GM18505 (cell line): ENCODE measurements at regions not wholly inside any gene's neighbourhood (a gene's known extent, or its start where the extent isn't known, plus 50 kb on each side); places are given as distances from the start of the nearest gene placed in this dataset.
"Not testable (repeated sequence)": the region's sequence is repeated elsewhere in the genome, so short reads cannot be mapped to it uniquely, and the experiment has no call there.

Experiments used
- ATAC-seq: cut with Tn5 transposase; IDR thresholded peaks from one replicate; pipeline ENCODE4 v1.9.1; 2021; ENCODE audit not compliant: unreplicated experiment
- POLR2A ChIP-seq: IDR thresholded peaks from 4 replicates; pipeline ENCODE4 v1.6.1; 2011; ENCODE audit warnings: borderline replicate concordance; ENCODE audit not compliant: insufficient read depth, insufficient read length; ENCODE audit errors: extremely low read depth

- no peak for ATAC-seq
These were observed 300.2 kb upstream of the PRKD1 start for GRCh38 chr14:30227876-30228275.

GRCh38 chr14:30230719-30231118 is 303.1 kb upstream of the PRKD1 start:
- no peak for ATAC-seq
- TF ChIP-seq POLR2A = no peak

More at GRCh38 chr14:30227876-30228275, 300.2 kb upstream of the PRKD1 start:
- TF ChIP-seq POLR2A = no peak

DNA sequence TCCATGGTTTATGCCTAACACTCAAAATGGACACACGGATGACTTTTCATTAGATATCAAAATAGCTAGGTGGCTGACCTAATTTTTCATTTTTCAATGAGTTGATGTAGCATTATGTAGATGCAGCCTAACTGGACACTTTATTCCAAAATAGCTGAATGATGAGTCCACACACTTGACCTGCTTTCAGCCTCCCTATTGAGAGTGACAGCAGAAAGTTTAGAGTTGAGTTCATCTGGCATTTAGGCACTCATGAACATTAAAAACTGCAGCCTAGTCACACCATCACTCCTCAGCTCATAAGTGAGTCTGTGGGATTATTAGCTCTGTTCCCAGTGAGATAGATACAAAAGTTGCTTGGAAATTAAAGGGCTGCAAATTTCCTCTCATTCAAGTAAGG is 307.3 kb upstream of the PRKD1 start:
- no peak for ATAC-seq
- TF ChIP-seq POLR2A = no peak

DNA sequence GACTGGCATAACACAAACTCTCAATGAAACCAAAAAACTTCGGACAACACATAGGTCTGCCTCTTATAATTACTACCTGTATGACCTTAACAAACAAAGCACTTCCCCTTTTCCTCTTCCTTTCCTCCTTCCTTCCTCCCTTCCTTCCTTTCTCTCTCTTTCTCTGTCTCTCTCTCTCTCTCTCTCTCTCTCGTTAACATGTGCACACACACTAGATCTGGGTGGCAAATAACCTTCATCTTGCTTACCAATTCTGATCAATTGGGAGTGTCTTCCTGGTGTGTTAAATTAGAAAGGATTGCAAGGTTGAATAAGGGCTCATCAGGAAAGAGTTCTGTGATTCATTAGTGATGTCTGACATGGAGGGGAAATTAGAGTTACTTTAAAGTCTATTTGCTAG is 307.8 kb upstream of the PRKD1 start:
- ATAC-seq = no peak
- no peak for TF ChIP-seq POLR2A

GRCh38 chr14:30238936-30239335 is 311.3 kb upstream of the PRKD1 start:
- TF ChIP-seq POLR2A = no peak
- no peak for ATAC-seq

DNA sequence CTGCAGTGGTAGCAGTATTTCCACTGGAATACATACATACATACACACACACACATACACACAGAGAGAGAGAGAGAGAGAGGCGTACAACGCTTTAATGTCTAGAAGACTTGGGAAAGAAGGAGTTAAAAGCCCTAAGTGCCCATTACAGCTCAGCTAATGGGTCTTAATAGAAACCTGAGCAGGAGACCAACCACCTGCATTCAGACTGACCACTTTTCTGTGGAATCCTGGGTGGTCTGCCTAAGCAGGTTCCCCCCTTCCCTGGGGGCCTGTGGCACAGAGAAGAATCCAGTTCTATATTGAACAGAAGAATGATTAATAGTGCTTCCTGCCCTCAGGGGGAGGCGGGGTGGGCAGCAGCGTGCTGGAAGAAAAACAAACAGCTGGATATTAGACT is 312.4 kb upstream of the PRKD1 start:
- ATAC-seq = no peak
- TF ChIP-seq POLR2A = no peak

GRCh38 chr14:30240685-30241084 is 313.0 kb upstream of the PRKD1 start:
- ATAC-seq = no peak
- no peak for TF ChIP-seq POLR2A

DNA sequence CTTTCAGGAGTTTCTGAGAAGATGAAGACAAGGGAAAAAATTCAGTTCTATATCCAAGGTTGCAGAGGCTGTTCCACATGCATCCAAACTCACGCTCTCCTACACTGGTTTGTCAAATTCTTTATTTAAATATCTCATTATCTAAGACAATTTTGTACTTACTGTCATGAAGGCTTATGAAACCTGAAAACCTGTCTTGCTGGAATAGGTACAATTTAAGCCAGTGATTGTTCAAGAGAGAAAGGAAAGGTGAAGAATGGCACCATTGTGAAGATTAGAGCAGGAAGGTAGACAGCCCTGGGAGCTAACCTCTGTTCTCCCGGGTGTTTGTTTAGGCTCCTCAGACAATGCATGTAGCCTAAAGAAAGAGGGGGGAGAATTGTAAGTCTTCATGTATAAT is 315.1 kb upstream of the PRKD1 start:
- no peak for TF ChIP-seq POLR2A
- ATAC-seq = no peak

DNA sequence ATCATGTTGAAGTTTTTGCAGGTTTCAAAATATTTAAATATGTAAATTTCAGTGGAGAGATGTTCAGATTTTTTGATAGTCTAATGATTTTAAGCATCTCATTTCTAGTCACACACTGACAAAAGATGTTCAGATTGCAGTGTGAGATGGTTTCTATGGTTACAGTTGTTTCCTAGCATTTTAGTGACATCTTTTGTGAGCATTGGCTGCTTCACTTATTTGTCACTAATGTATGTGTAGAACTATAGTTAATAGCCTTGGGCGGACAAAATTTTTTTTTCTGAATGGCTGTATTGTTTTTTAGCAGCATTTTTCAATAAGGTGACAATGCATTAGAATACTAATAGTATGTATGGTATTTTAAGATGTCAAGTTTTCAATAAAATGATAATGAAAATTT is 315.6 kb upstream of the PRKD1 start:
- no peak for ATAC-seq
- no peak for TF ChIP-seq POLR2A

DNA sequence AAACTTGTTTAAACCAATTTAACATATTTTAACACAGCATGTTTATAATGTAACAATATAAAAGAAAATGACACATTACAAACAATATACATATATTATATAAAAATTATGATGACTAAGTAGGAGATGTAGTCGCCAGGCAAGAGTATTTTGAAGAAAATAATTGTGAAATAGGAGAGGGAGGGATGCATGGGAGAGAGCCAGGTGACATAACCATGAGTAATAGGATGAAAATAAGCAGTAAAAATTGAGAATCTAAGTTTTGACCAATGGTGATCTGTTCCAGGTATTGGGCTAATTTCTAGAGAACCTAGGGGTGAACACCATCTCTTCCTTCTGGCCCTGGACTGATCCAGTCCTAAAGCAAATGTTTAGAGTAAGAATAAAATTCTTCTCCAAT is 315.2 kb upstream of the G2E3 start:
- no peak for TF ChIP-seq POLR2A
- ATAC-seq = no peak

DNA sequence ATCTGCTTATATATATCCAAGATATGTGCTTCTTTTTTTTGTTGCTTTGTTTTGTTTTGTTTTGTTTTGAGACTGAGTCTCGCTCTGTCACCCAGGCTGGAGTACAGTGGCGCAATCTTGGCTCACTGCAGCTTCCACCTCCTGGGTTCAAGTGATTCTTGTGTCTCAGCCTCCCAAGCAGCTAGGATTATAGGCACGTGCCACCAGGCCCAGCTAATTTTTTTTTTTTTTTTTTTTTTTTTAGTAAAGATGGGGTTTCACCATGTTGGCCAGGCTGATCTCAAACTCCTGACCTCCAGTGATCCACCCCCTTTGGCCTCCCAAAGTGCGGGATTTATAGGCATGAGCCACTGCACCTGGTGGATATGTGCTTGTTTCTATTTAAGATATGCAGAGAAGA is 314.6 kb upstream of the G2E3 start:
- ATAC-seq = not testable (repeated sequence)

GRCh38 chr14:30251017-30251416 is 307.9 kb upstream of the G2E3 start:
- TF ChIP-seq POLR2A = no peak
- ATAC-seq = no peak

- no peak for ATAC-seq
- TF ChIP-seq POLR2A = no peak
These were observed 307.3 kb upstream of the G2E3 start for GRCh38 chr14:30251557-30252100.

GRCh38 chr14:30252151-30252550 is 306.8 kb upstream of the G2E3 start:
- ATAC-seq = no peak
- TF ChIP-seq POLR2A = no peak
